ENCODE measurements at regions not wholly inside any gene's neighbourhood (a gene's known extent, or its start where the extent isn't known, plus 50 kb on each side); places are given as distances from the start of the nearest gene placed in this dataset.

DNA sequence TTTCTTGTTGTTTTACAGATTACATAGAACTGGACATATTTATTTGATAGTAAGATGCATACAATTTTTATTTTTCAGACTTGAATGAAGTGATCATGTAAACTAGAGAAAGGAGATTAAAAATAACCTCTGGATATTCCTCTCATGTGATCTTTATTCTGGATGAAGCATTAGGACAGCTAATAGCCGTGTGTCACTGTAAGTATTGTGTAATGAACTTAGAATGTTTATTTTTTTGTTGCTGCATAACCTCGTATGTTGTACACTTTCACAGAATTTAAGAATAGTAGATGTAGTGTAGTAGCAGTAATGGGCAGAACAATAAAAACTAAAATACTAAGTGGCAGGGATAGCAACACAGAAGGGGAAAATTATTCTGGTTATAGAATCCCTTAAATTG, 2094.5 kb upstream of the TENM3 start:
- DNase-seq (ENCODE audit: low spot score) = no peak

DNA sequence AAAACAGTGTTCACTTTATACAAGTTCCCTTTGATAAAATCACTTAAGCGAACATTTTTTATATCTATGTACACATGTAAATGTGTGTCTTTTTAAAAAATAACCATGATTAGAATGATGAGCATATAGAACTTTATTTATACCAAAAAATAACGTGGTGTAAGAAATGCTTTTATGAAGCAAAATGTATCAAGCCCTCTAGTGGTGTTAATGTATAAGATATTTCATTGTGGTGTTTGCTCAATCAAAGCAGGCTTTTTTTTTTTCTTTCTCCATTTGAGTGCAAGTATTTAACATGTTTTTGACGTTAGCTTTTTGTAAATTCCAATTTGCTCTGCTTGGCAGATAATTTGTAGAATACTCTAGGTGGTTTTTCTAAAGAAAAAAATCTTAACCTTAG, 2092.4 kb upstream of the TENM3 start:
- DNase-seq (ENCODE audit: low spot score) = no peak

DNA sequence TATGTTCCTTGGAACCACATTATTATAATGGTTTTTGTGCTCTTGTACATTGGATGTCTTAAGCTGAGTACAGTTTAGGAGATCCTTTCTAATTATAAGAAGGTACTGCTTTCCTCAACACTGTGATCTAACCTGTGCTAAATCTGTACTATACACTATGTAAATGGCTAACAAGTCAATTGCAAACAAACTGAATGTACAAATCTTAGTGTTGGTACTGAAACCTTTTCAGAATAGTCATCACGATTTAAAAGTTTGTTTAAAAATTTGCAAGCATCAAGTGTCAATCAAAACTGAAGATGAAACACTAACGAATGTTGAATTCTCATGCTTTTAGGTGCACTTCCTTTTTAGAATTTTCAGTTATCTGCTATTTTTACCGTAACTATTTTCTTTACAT, 2090.4 kb upstream of the TENM3 start:
- DNase-seq (ENCODE audit: low spot score) = no peak

DNA sequence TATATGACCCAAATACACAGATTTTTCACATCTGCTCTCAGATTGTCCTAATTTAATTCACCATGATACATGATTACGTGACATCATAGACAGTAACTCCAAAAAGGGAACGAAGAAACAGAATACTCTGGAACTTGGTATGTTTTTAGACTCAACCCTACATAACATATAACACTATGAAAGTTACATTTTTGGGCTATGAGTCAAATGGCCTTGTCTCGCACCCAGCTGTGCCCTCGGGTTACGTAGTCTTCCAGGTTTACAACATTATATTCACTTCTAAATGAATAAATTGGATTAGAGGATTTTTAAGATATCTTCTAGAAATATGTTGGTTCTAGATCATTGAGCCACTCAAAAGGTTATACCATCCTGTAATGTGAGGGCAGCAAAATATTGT, 2089.6 kb upstream of the TENM3 start:
- DNase-seq (ENCODE audit: low spot score) = no peak

DNA sequence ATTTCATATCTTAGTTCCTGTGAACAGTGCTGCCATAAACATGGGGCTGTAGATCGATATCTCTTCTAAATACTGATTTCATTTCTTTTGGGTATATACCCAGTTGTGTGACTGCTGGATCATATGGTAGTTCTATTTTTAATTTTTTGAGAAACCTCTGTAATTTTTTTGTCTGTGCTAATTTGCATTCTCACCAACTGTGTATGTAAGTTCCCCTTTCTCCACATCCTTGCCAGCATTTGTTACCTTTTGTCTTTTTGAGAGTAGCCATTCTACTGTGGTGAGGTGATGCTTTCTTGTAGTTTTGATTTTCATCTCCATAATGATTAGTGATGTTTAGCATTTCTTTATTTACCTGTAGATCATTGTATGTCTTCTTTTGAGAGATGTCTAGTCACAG, 2086.5 kb upstream of the TENM3 start:
- no peak for DNase-seq (ENCODE audit: low spot score)

DNA sequence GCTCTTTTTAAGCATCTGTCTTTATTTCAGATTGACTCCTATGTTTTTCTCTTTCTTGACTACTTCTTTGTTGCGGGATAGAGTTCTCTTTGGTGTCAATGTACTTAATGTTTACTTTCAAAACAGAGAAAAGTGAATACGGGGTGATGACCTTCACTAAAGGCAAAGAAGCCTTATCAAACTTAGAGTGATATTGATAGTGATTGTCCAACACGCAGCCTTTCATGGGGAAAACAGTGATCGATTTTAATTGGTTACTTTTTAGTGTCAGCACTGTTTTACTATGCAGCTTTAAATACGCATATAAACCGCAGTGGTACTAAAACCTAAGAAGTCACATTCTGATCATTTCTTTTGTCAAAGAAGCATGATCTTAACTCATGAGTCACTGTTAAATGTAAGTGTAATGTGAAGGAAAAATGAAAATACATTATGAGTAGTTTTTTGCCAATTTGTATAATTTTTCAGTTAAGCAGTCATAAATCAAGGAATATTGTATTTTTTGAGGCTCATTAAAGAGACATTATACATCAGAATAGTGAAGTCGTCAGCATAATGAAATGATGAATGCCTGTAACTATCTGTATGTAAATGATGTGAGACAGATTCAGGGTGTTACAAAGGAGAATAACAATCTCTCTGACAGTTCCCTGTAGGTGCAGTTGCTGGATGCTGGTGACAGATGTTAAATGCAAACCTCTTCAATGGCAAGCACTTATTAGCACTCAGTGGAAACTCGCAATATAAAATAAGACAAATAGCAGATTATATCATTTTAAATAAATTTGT, 2082.8 kb upstream of the TENM3 start:
- DNase-seq (ENCODE audit: low spot score) = no peak

DNA sequence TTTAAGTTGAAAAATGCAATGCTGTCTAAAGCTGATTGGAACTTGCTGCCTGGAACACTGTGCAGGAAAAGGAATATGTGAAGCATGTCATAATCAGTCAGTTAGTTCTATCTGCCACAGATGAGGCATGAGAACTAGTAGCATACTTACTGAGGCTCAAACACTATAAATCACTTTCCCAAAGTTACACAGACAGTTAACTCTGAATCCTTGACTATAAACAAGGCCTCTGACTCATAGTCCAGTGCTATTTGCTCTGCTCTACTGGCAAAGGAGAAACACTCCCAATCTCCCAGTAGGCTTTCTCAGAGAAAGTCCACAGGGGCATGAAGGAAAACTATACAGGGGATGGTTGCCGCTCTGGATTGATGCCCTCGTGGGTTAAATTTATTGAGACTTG, 2078.4 kb upstream of the TENM3 start:
- DNase-seq (ENCODE audit: low spot score) = no peak

DNA sequence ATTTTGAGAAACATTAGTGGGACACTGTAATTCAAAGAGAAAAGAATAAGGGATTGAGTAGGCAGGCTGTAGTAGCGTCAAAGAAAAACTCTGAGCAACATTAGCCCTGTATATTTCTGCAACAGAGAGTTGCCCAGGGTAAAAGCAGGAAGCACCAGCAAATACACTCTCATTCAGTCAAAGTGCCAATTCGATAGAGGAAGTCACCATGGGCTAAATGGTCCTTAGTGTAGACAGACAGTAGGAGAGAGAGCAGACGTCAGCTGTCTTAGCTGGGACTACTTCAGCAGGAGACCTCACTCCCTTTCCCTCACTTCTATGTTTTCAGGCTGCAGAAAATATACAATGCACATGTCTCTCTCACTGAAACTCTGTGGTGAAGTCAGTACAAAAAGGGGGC, 2073.8 kb upstream of the TENM3 start:
- no peak for DNase-seq (ENCODE audit: low spot score)

DNA sequence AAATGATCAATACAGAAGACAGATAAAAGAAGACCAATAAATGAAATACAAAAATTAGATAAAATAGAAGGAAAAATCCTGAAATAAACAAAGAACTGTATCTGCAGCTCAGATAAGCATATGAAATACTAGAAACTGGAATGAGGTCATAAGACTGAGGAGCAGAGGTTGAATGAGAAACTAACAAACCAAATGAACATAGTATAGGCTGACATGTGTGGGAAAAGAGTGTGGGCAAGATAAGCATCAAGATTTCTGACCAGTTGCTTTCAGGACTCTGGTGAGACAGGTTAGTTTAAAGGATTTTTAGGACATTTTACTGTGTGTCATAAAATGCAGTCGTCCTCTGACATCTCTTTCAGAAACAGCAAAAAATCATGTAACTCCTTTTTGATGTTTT, 2073.2 kb upstream of the TENM3 start:
- no peak for DNase-seq (ENCODE audit: low spot score)

DNA sequence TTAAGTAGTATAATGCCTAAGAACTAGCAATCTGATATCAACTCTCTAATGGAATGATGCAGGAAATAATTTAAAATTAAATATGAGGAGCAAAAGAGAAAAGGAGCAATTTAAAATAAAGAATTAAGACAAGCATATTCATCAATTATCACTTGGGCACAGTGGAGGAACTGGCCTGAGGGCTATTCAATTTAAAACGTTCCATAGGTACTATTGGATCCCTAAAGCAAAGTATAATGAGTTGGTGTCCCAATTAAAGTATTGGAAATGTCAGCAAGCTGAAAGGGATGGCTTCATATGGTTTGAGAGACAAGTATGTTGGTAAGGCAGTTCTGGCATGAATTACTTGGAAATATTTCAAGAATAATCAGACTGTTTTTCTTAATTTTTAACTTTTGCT, 2064.1 kb upstream of the TENM3 start:
- no peak for DNase-seq (ENCODE audit: low spot score)

DNA sequence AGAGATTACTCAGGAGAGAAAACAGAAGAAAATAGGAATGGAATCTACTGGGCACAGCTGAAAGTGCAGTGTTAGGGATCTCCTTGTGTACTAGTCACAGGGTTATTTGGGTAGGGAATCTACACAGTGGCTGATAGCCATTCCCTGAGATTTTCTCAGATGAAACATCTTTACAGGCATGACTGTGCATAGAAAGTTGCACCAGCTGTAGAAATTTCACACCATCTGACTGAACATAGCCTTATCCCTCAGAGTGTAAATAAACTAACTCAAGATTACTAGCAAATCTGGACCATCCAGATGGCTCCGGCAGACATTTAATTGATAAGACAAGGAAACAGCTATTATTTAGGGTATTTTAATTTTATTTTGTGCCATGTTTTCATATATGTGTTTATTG, 2053.5 kb upstream of the TENM3 start:
- no peak for DNase-seq (ENCODE audit: low spot score)

DNA sequence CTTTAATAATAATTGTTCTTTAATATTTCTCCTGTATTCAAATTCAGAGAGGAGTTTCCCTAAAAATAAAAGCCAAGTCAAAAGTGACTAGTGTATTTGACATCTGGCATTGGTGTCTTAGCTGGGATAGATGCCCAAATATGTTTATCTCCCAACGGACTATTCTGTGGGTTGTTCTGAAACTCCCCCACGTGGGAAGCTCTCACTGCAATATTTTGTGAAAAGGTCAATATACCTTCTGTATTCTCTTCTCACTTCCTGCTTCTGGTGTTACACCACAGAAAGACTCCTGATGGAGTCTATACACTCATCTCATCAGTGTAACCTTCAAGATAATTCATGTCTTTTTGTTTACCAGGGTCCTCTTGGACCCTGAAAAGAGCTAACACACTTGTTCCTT, 2052.8 kb upstream of the TENM3 start:
- no peak for DNase-seq (ENCODE audit: low spot score)

DNA sequence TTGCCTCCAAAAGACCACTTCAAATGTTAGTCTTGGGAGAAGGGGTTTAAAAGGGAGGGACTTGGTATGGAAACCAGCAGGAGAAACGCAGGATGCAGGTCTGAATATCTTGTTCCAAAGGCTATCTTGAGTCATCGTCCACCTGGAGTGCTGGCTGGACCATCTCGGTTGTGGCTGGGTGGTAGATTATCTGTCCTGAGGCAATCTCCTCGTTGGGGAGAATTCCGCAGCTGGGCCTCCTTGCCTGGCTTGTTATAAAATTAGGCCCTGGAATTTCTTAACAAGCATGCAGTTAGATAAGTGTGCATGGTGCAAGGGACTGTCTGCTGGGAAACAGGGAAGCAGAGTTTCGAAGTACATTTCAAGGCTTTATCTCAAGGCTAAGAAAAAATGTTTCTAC, 2045.7 kb upstream of the TENM3 start:
- no peak for DNase-seq (ENCODE audit: low spot score)

DNA sequence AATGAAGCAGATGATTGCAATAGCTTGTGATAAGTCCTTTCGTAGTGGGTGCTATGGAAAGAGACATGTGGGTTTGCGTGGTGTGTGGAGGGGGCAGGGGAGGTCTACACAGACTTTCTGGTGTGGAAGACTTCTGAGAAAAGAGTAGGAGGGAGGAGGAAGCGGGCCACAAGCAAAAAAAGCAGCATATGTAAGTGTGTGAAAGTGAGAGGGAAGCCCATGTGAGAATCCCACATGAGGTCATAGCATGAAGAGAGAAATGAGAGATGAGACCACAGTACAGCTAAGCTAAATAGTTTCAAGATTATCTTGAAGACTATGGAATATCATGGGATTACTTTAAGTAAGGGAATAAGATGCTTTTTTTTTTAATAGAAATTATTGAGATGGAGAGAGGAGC, 2039.9 kb upstream of the TENM3 start:
- DNase-seq (ENCODE audit: low spot score) = no peak

DNA sequence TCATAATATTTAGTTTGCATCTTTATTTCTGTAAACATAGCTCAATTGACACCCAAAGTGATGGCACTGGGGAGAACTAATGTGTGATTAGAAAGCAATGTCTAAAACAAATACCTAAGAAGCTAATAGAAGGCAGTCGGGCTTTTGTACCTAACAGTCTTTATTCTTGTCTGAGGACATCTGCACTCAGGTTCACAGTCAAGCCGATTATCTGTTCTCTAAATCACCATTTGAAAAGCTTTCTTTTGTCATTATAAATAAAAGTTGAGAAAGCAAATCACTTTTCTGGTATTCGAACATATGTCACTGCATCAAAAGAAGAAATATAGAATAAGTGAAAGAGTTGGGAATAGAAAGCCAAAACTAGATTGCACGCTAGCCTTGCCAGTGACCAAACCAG, 2037.9 kb upstream of the TENM3 start:
- no peak for DNase-seq (ENCODE audit: low spot score)

DNA sequence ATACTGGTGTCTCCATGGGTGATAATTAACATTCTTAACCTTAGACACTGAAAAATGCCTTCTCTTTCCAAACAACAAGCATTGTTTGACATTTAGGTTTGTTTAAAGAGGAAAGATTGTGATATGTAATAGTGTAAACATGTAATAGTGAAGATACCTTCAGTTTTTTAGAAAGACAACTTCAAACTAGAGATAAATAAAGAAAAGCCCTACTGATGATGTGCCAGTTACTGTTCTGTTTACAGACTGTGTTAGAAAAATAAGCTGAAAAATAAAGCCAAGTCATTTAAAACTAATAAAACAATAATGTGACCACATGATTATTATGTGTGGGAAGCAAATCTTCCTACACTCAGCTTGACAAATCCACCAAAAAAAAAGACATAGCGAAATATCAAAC, 2035.3 kb upstream of the TENM3 start:
- DNase-seq (ENCODE audit: low spot score) = no peak

DNA sequence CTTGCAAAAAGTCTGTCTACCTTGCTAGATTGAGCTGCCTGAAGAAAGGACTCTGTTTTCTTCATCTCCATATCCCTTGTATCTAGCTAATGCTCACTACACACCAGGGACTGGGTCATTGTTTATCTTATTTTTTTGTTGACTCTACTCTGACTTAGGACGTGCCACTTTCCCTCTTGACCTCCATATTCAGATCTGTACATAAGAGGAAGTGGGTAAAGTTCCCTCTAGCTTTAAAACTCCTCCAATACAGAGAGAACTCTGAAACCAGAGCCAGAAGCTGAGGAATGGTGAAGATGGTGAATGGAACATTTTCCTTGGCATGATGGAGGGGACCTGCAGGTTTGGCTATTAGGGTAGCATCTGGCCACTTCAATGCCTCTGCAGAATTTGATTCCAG, 2026.1 kb upstream of the TENM3 start:
- no peak for DNase-seq (ENCODE audit: low spot score)

DNA sequence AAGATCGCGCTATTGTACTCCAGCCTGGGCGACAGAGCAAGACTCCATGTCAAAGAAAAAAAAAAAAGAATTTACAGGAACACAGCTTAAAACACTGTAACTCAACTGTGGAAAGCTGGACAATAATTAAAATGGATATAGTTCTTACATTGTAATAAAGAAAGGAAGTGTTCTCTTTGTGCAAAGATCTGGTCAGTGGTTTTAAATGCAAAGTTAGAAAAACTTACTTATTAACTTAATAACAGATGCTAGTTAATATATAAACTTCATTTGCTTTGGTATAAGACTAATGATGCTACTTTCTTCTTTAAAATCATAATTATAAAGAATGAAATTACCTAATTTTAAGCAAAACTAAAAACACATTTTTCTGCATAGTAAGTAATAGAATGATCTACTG, 2024.1 kb upstream of the TENM3 start:
- no peak for DNase-seq (ENCODE audit: low spot score)

DNA sequence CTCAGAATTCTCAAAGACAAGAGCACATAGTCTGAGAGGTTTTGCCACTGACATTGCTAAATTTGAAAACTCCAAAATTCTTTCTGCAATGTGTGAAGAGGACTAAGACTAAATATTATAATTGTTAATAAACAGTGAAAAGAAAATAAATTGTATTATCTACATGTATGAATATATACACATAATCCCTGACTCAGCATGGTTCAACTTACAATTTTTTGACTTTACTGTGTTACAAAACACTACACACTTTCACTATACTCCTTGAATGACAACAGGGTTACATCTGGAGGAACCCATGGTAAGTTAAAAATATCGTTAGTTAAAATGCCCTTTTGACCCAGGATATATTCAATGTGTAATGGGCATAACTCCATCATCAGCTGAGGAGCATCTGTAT, 2017.2 kb upstream of the TENM3 start:
- DNase-seq (ENCODE audit: low spot score) = no peak

DNA sequence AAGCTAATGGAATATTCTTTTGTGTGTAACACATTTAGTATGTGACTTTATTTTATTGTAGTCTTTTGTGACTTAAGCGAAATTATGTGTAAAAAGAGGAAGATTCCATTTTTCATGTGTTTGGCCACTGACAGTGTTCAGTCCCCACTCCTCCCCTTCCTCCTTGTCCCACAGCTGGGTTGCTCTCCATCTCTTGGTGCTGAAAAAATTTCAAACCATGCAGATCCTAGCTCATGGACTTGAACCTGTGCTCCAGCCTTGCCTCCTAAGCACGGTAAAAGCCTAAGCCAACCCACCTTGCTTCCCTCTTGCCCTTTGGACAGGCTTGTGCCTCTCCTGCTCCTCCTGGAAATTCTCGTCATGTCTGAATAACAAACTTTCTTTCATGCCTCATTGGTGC, 2008.5 kb upstream of the TENM3 start:
- no peak for DNase-seq (ENCODE audit: low spot score)

DNA sequence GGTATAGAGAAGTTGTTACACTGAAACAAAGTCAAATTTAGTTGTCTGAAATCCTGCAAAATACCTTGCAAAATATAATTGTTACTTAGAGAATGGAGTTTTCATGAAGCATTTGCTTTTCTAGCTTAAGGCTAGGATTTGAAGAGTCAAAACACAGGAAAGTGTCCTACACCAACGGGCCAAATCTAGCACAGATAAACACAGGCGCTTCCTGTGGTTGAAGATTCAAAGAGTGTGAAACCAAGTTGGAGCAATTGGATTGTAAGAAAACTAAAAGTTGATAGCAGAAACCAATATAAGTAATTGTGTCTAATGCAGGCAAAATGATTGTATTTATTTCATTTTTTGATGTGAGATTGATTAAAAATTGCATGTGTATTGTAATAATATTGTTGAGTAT, 2002.5 kb upstream of the TENM3 start:
- DNase-seq (ENCODE audit: low spot score) = no peak

DNA sequence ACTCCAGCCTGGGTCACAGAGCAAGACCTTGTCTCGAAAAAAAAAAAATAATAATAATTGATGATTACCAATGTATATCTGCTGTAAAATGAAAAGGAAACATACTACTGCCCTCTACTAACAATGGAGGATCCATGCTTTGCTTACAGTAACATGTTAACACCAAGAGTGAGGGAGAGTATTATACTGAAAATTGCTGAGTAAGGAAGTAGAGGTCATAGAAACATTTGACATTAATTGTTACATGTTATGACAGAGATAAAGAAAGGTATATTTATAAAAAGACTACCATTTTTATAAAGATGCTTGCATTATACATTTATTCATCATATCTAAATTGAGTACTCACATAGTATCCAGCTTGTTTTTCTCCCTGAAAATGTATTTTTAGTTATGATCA, 1989.8 kb upstream of the TENM3 start:
- no peak for DNase-seq (ENCODE audit: low spot score)

DNA sequence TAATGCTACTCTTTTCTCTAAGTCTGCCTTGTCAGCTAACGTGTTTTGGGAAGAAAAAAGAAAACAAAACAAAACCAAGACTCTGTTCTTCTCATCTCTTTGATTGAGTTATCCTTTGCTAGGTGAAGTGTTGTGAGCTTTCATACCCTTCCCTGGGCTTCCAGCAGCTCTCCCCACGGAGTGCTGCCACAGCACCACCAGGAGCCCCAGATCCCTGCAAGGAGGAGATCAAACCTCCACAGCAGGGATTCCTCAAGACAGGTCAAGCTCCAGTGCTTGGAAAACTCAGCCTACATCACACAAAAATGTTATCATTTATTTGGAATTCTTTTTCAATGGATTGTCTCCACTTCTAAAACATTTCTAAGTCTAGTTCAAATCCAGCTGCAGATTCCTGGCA, 1981.9 kb upstream of the TENM3 start:
- no peak for DNase-seq (ENCODE audit: low spot score)

DNA sequence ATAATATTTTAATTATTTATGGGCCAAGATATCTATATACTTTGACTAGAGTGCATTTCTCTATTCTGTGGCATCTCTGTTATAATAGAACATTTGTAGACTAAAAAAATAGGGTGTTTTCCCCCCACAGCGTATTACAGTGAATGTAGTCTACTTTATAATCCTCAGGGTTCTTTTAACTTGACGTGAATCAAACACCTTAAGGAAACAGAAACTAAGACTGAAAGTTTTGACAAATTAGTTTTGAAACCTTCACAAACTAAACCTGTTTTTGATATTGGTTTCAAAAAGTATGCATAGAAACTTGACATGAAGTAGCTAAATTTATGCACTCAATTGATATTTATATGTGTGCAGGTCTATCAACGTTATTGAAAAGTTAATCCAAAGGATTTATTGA, 1963.1 kb upstream of the TENM3 start:
- no peak for DNase-seq (ENCODE audit: low spot score)
